Posterior vena cava (tissue), 2 donors: ENCODE measurements at regions not wholly inside any gene's neighbourhood (a gene's known extent, or its start where the extent isn't known, plus 50 kb on each side); places are given as distances from the start of the nearest gene placed in this dataset.

Experiments
- DNase-seq: peaks from one replicate; pipeline ENCODE4 v3.0.0-alpha.2; 2020; ENCODE audit warnings: low spot score
- intact Hi-C, 2 donors: fragments of 100-400 bp; cut with DNase I; formaldehyde crosslinking; loops; one replicate each; pipeline versions ENCODE4 v1.14.1 to v1.14.2; 2022 to 2023
- donor health status: DM: yes; HTN: yes; CAD: no.
- donor health status: DM: yes; HTN: yes; CAD: no.

DNA sequence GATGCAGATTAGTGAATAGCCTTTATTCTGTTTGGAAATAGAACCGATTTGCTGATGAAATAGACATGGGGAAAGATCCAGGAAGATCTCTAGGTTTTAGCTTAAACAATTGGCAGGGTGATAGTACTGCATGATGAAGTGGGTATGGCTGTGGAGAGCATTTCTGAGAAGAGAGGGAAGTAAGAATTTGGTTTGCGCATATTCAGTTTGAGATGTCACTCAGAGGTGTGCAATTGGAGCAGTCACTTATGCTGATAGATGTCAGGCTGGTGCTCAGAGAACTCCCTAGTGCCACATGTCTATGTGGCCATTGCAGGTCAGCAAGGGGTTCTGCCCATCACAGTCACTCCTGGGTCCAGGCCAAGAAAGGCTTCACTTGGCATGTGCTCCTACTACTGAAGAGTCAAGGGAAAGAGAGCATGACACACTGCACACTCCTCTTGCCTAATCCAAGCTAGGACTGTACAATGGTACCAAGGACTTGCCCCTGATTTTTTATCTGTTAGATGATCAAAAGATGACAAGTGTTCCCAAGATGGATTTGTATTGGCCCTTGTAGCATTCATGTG, 57.2 kb upstream of the ST8SIA2 start:
- intact Hi-C loops, result no loop called here
- DNase-seq, result no peak

DNA sequence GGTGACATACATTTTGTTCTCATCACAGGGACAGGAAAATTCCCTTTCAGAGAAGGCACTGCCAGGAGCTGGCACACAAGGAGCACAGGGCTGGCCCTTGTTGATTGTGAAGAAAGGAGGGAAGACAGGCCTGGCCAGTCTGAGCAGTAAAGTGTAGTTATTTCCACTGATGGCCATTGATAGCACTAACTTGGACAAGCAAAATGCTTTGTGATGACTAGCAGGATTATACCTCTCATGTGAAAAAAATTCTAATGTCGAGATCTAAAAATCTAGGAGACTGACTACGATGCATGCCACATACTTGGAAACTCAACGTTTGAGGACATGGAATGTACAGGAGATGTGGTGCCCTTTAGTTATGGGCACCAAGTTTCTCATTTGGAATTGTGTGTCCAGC, 54.3 kb upstream of the ST8SIA2 start:
- intact Hi-C loops, result no loop called here

More for the DNA sequence above, 54.3 kb upstream of the ST8SIA2 start:
- no peak for DNase-seq
